ENCODE measurements at regions not wholly inside any gene's neighbourhood (a gene's known extent, or its start where the extent isn't known, plus 50 kb on each side); places are given as distances from the start of the nearest gene placed in this dataset.

DNA sequence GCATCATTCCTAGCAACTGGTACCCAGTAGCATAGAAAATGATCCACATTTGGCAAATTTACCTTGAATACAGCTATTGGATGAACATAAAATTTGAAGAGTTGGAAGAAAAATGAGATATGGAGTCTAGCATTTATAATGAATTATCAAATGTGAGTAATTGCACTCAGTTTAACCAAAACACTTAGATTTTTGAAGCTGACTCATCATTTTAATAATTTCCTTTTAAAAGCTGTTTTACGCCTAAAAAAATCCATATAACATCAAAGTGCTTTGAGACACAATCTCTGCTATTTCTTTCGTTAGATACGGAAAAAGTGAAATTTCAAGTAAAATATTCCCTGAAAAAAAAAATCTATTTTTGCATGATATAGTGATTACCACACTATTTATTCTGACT lies 767.4 kb downstream of the ROBO2 start:
- H3K9me3 Mint-ChIP-seq = peaks cover 28% of the 10 kb centered on the region
- H3K36me3 Mint-ChIP-seq (ENCODE audit: low read depth) = no peaks in the 10 kb centered on the region
- DNase-seq (ENCODE audit: low spot score) = no peak
- no peaks in the 10 kb centered on the region for H3K4me1 Mint-ChIP-seq (ENCODE audit: low read depth)
- no peak overlapping the region for H3K27ac Mint-ChIP-seq
- no peak overlapping the region for H3K4me3 Mint-ChIP-seq
- H3K27me3 Mint-ChIP-seq (ENCODE audit: low read depth) = no peaks in the 10 kb centered on the region

GRCh38 chr3:77814845-77815244 lies 774.9 kb downstream of the ROBO2 start:
- Mint-ChIP-seq H3K36me3 (ENCODE audit: low read depth) (no peaks in the 10 kb centered on the region), H3K4me3 (no peak overlapping the region), H3K27ac (no peak overlapping the region), H3K4me1 (ENCODE audit: low read depth) (no peaks in the 10 kb centered on the region), H3K9me3 (peaks cover 16% of the 10 kb centered on the region), H3K27me3 (ENCODE audit: low read depth) (no peaks in the 10 kb centered on the region)
- no peak for DNase-seq (ENCODE audit: low spot score)

DNA sequence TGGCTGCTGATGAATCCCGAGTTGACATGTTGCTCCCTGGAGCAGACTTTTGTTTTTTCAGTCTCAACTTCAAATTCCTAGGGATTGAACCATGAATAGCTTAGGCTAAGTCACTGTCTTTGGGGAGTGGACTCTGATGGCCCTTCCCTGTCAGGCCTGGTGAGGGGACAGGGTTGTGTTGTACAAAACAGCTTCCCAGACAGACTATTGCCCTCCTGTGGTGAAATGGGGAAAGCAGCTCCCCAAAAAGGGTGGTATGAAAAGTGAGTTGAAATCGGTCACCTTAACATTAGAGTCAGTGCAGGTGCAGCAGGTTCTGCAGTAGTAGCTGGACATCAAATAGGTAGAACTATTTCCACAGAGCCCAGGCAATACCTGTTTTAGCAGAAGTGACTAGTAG lies 775.6 kb downstream of the ROBO2 start:
- H3K9me3 Mint-ChIP-seq = peaks cover 16% of the 10 kb centered on the region

DNA sequence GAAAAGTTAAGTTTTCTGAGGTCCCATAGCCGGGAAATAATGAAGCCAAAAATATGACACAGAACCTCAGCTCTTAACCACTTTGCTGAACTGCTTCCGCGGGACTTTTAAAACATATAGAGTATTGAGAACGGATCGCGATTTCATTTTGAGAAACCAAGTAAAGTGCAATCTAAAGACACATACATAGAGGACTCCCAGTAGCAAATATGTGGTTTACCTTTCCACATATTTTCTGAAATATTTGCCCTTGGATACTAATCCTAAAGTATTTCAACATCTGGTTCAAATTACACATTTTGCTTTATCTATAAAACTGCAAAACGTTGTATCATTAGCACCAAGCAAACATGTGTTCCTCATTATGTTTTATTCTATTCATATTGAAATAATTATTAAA lies 776.5 kb downstream of the ROBO2 start:
- H3K4me1 Mint-ChIP-seq (ENCODE audit: low read depth) = no peaks in the 10 kb centered on the region
- H3K9me3 Mint-ChIP-seq = peaks cover 16% of the 10 kb centered on the region
- no peak for DNase-seq (ENCODE audit: low spot score)
- no peak overlapping the region for H3K27ac Mint-ChIP-seq
- H3K4me3 Mint-ChIP-seq = no peak overlapping the region
- no peaks in the 10 kb centered on the region for H3K27me3 Mint-ChIP-seq (ENCODE audit: low read depth)
- H3K36me3 Mint-ChIP-seq (ENCODE audit: low read depth) = no peaks in the 10 kb centered on the region

More for the DNA sequence above, 775.6 kb downstream of the ROBO2 start:
- Mint-ChIP-seq H3K4me1 (ENCODE audit: low read depth) (no peaks in the 10 kb centered on the region), H3K27ac (no peak overlapping the region), H3K4me3 (no peak overlapping the region), H3K27me3 (ENCODE audit: low read depth) (no peaks in the 10 kb centered on the region), H3K36me3 (ENCODE audit: low read depth) (no peaks in the 10 kb centered on the region)
- no peak for DNase-seq (ENCODE audit: low spot score)

- H3K4me3 Mint-ChIP-seq = no peak overlapping the region
- H3K27me3 Mint-ChIP-seq (ENCODE audit: low read depth) = no peaks in the 10 kb centered on the region
- DNase-seq (ENCODE audit: low spot score) = no peak
- peaks cover 45% of the 10 kb centered on the region for H3K9me3 Mint-ChIP-seq
- no peak overlapping the region for H3K27ac Mint-ChIP-seq
- no peaks in the 10 kb centered on the region for H3K36me3 Mint-ChIP-seq (ENCODE audit: low read depth)
- H3K4me1 Mint-ChIP-seq (ENCODE audit: low read depth) = no peaks in the 10 kb centered on the region
Observed at GRCh38 chr3:77825001-77825827, 785.3 kb downstream of the ROBO2 start.

DNA sequence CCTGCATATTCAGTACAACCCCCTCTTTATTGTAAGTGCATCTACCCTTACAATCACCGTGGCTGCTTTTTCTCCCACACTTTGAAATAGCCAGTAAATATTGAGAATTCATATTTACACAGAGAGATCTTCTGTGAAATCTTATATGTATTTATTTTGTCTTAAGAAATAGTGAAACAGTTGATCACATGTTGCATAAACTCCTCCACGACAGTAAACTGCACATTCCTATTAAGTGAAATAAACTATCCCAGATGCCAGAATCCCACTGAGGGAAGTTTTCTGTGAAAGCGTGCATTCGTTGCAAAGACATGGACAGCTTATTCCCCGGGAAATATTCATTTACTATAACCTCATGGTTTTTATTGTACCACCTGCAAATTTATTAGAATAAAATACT lies 796.0 kb downstream of the ROBO2 start:
- no peak overlapping the region for H3K4me3 Mint-ChIP-seq
- no peaks in the 10 kb centered on the region for H3K4me1 Mint-ChIP-seq (ENCODE audit: low read depth)
- DNase-seq (ENCODE audit: low spot score) = no peak
- H3K36me3 Mint-ChIP-seq (ENCODE audit: low read depth) = no peaks in the 10 kb centered on the region
- H3K27ac Mint-ChIP-seq = no peak overlapping the region
- H3K27me3 Mint-ChIP-seq (ENCODE audit: low read depth) = no peaks in the 10 kb centered on the region
- H3K9me3 Mint-ChIP-seq = peaks cover 27% of the 10 kb centered on the region

GRCh38 chr3:77837456-77838025 lies 797.6 kb downstream of the ROBO2 start:
- no peaks in the 10 kb centered on the region for H3K27me3 Mint-ChIP-seq (ENCODE audit: low read depth)
- no peaks in the 10 kb centered on the region for H3K4me1 Mint-ChIP-seq (ENCODE audit: low read depth)
- no peak for DNase-seq (ENCODE audit: low spot score)
- no peak overlapping the region for H3K4me3 Mint-ChIP-seq
- no peak overlapping the region for H3K27ac Mint-ChIP-seq
- no peaks in the 10 kb centered on the region for H3K36me3 Mint-ChIP-seq (ENCODE audit: low read depth)
- H3K9me3 Mint-ChIP-seq = peaks cover 33% of the 10 kb centered on the region

- no peak overlapping the region for H3K27ac Mint-ChIP-seq
- no peak overlapping the region for H3K4me3 Mint-ChIP-seq
- no peak for DNase-seq (ENCODE audit: low spot score)
- H3K27me3 Mint-ChIP-seq (ENCODE audit: low read depth) = no peaks in the 10 kb centered on the region
- no peaks in the 10 kb centered on the region for H3K4me1 Mint-ChIP-seq (ENCODE audit: low read depth)
- peaks cover 37% of the 10 kb centered on the region for H3K9me3 Mint-ChIP-seq
- H3K36me3 Mint-ChIP-seq (ENCODE audit: low read depth) = no peaks in the 10 kb centered on the region
Observed at GRCh38 chr3:77859156-77859555, 819.3 kb downstream of the ROBO2 start.

GRCh38 chr3:77868725-77869124 lies 828.8 kb downstream of the ROBO2 start:
- Mint-ChIP-seq H3K9me3 (peaks cover 46% of the 10 kb centered on the region), H3K27ac (no peak overlapping the region), H3K27me3 (ENCODE audit: low read depth) (no peaks in the 10 kb centered on the region), H3K4me1 (ENCODE audit: low read depth) (no peaks in the 10 kb centered on the region), H3K4me3 (no peak overlapping the region), H3K36me3 (ENCODE audit: low read depth) (no peaks in the 10 kb centered on the region)
- DNase-seq (ENCODE audit: low spot score) = no peak

DNA sequence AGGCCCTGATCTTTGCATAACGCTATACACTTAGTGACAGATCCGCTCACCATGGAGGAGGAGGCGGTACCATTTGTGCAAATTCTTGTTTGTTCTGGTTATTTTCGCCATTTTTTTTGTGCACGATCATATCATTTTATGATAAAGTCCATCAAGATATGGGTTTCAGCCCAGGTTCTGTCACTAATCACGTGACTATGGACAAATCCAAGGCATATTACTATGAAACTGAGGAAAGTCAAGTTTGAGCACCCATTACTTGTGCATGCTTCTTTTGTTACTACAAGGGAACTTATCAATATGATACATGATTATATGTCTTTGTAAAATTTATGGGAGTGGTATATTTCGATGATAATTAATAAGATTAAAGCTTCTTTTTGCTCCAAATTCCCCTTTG lies 829.5 kb downstream of the ROBO2 start:
- no peak overlapping the region for H3K4me3 Mint-ChIP-seq
- no peak for DNase-seq (ENCODE audit: low spot score)
- H3K9me3 Mint-ChIP-seq = peaks cover 51% of the 10 kb centered on the region
- H3K27ac Mint-ChIP-seq = no peak overlapping the region
- H3K27me3 Mint-ChIP-seq (ENCODE audit: low read depth) = no peaks in the 10 kb centered on the region
- H3K36me3 Mint-ChIP-seq (ENCODE audit: low read depth) = no peaks in the 10 kb centered on the region
- H3K4me1 Mint-ChIP-seq (ENCODE audit: low read depth) = no peaks in the 10 kb centered on the region

DNA sequence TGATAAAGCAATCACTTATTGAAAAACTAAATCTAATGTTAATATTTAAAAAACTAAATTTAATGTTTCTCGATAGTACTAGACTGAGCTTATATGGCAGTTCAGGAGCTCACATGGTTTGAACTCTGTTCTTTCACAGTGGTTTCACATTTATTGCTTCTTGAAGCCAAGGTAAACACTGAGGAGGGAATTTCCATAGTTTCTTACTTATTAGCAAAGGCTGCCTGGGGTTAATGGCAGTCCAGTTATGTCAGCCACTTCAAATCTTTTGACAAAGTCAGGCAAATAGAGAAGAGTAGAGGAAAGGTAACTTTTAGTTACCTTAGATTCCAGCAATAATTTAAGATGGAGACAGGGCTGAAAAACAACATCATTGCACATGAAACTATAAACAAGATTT lies 831.5 kb downstream of the ROBO2 start:
- H3K4me3 Mint-ChIP-seq = no peak overlapping the region
- DNase-seq (ENCODE audit: low spot score) = no peak
- peaks cover 59% of the 10 kb centered on the region for H3K9me3 Mint-ChIP-seq
- H3K4me1 Mint-ChIP-seq (ENCODE audit: low read depth) = no peaks in the 10 kb centered on the region
- H3K27me3 Mint-ChIP-seq (ENCODE audit: low read depth) = no peaks in the 10 kb centered on the region
- H3K36me3 Mint-ChIP-seq (ENCODE audit: low read depth) = no peaks in the 10 kb centered on the region
- no peak overlapping the region for H3K27ac Mint-ChIP-seq

GRCh38 chr3:77873598-77873997 lies 833.7 kb downstream of the ROBO2 start:
- Mint-ChIP-seq H3K36me3 (ENCODE audit: low read depth) (no peaks in the 10 kb centered on the region), H3K4me1 (ENCODE audit: low read depth) (no peaks in the 10 kb centered on the region), H3K27me3 (ENCODE audit: low read depth) (no peaks in the 10 kb centered on the region), H3K4me3 (no peak overlapping the region), H3K9me3 (peaks cover 58% of the 10 kb centered on the region), H3K27ac (no peak overlapping the region)
- DNase-seq (ENCODE audit: low spot score) = no peak

DNA sequence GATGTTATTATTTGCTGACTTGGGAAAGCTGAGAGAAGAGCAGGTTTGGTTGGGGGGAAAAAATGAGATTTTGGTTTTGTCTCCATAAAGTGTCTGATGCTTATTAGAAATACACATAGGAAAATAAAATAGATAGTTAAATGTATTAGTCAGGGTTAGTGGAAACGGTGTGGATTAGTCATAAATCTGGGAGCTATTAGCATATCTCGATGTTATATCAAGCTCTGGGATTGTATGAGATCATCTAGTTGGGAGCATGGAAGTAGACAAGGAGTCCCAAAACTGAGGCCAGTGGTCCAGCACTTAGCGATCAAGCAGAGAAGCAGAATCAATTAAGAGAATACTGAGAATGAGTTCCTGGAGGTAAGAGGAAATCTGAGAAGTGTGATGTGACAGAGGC lies 845.5 kb downstream of the ROBO2 start:
- no peak overlapping the region for H3K27ac Mint-ChIP-seq
- H3K36me3 Mint-ChIP-seq (ENCODE audit: low read depth) = no peaks in the 10 kb centered on the region
- no peaks in the 10 kb centered on the region for H3K4me1 Mint-ChIP-seq (ENCODE audit: low read depth)
- no peak for DNase-seq (ENCODE audit: low spot score)
- H3K9me3 Mint-ChIP-seq = peaks cover 22% of the 10 kb centered on the region
- H3K27me3 Mint-ChIP-seq (ENCODE audit: low read depth) = no peaks in the 10 kb centered on the region
- no peak overlapping the region for H3K4me3 Mint-ChIP-seq

GRCh38 chr3:77887611-77888010 lies 847.7 kb downstream of the ROBO2 start:
- no peak overlapping the region for H3K4me3 Mint-ChIP-seq
- H3K9me3 Mint-ChIP-seq = peaks cover 17% of the 10 kb centered on the region
- no peaks in the 10 kb centered on the region for H3K4me1 Mint-ChIP-seq (ENCODE audit: low read depth)
- H3K27me3 Mint-ChIP-seq (ENCODE audit: low read depth) = no peaks in the 10 kb centered on the region
- DNase-seq (ENCODE audit: low spot score) = no peak
- no peaks in the 10 kb centered on the region for H3K36me3 Mint-ChIP-seq (ENCODE audit: low read depth)
- H3K27ac Mint-ChIP-seq = no peak overlapping the region

DNA sequence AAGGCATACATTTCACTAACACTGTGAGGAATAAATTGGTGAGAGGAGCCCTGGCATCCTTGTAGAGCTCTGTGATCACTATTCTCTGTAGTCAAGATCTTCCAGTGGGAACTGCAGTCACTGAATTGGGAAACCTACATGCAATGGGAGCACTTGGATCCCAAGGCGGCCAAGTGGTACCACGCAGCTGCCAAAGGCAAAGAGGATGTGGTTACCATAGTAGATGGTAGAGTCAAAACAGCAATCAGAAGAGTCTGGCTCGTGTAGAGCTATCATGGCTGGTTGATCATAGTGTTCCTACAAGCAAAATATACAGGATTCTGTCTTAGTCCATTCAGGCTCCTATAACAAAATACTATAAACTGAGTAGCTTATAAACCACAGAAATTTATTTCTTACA lies 849.7 kb downstream of the ROBO2 start:
- H3K9me3 Mint-ChIP-seq = peaks cover 26% of the 10 kb centered on the region
- no peaks in the 10 kb centered on the region for H3K27me3 Mint-ChIP-seq (ENCODE audit: low read depth)
- no peak overlapping the region for H3K27ac Mint-ChIP-seq
- DNase-seq (ENCODE audit: low spot score) = no peak
- H3K4me1 Mint-ChIP-seq (ENCODE audit: low read depth) = no peaks in the 10 kb centered on the region
- H3K36me3 Mint-ChIP-seq (ENCODE audit: low read depth) = no peaks in the 10 kb centered on the region
- no peak overlapping the region for H3K4me3 Mint-ChIP-seq
